G401 (cell line): ENCODE measurements at regions not wholly inside any gene's neighbourhood (a gene's known extent, or its start where the extent isn't known, plus 50 kb on each side); places are given as distances from the start of the nearest gene placed in this dataset.
"Not testable (repeated sequence)": the region's sequence is repeated elsewhere in the genome, so short reads cannot be mapped to it uniquely, and the experiment has no call there.

Source experiments
- DNase-seq: peaks from one replicate; pipeline ENCODE4 v3.0.0-alpha.2; 2015; ENCODE audit warnings: low spot score
- in situ Hi-C: cut with HindIII; loops from 2 replicates; pipeline ENCODE4 v1.10.0; 2016; ENCODE audit warnings: low sequenced_read_pairs, mixed read lengths

GRCh38 chr7:124647630-124648306 lies 117.8 kb downstream of the GPR37 start:
- in situ Hi-C loops = no loop called here
- no peak for DNase-seq

DNA sequence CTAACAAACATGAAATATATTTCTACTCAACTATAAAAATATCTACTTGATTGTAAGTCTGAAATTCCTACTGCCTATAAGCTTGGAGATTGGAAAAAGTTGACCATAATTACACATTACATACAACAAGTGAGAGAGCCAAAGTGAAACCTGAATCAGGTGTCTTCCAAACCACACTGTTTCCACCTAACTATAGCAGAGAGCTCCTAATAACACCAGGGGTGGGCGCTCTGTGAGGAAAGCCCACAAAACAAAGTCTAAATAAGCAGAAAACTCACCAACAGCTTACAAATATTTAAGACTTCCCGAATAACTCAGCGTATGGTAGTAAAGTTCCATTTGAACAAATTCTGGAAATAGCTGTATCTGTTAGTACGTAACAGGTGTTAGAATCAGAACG lies 119.9 kb downstream of the GPR37 start:
- in situ Hi-C loops = no loop called here
- DNase-seq = no peak

GRCh38 chr7:124643311-124643811 lies 122.2 kb downstream of the GPR37 start:
- DNase-seq = no peak
- in situ Hi-C loops = no loop called here

- in situ Hi-C loops = no loop called here
Measured at GRCh38 chr7:124635416-124635815, 130.2 kb downstream of the GPR37 start.

GRCh38 chr7:124633740-124634139 lies 131.9 kb downstream of the GPR37 start:
- in situ Hi-C loops = no loop called here
- DNase-seq = no peak

More at GRCh38 chr7:124635416-124635815, 130.2 kb downstream of the GPR37 start:
- no peak for DNase-seq

DNA sequence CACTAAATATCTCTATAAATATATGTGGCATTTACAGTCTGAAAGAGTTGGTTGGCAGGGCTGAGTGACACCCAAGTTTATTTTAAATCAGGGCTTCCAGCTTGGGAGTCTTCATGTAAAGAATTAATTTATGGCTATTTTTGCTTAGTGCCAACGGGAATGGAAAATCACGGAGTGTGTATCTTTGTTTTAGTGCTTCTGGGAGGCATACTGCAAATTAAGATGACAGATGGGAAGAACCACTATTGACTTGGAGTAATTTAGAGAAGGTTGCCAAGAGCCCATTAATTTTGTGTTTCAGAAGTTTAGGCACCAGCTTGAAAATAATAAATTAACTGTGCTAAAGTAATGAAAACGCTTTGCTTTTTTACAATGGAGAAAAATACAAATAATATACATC lies 135.2 kb downstream of the GPR37 start:
- DNase-seq = peak; percentile 48
- in situ Hi-C loops = no loop called here

DNA sequence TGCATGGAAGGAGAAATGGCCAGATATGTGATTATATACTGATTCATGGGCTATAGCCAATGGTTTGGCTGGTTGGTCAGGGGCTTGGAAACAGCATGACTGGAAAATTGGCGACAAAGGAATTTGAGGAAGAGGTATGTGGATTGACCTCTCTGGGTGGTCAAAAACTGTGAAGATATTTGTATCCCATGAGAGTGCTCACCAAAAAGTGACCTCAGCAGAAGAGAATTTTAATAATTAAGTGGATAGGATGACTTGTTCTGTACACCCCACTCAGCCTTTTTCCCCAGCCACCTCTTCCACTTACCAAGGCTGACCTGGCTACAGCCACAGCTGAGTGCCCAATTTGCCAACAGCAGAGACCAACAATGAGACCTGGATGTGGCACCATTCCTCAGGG lies 146.7 kb downstream of the GPR37 start:
- in situ Hi-C loops = no loop called here
- DNase-seq = no peak

GRCh38 chr7:124618051-124618450 lies 147.5 kb downstream of the GPR37 start:
- in situ Hi-C loops, DNase-seq: not testable (repeated sequence)

- no peak for DNase-seq
- in situ Hi-C loops = no loop called here
Measured at GRCh38 chr7:124603066-124603465, 162.5 kb downstream of the GPR37 start.

DNA sequence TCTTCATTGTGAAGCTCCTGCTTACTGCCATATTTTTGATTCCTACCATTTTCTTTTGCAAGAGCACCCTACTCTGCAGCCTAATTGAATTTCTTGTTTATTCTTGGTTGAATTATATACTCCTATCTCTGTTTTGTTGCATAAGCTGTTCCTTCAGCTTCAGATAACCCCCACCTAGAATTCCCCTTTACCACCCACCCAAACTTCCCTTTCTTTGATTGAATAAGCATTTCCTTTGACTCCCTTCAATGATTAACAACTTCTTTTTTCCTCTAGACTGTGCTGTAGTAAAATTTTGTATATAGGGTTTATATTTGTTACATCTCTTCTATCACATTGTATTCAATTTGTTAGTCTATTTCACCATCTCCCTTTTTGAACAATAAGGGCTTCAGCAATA lies 168.1 kb downstream of the GPR37 start:
- no peak for DNase-seq
- in situ Hi-C loops = no loop called here

DNA sequence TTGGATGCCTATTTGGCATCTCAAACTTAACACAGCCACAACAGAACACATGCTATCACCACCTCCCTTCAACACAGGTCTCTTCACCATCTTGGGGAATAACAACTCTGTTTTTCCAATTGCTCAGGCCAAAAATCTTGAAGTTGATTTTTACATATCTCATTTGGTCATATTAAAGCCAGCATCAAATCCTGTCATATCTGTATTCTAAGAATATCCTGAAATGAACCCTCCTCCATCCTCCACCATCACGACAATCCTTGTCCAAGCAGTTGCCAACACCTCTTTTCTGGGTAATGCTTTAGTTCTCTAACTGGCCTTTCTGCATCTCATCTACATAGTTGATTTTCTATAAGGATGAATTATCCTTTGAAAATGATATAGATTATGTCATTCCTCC lies 168.7 kb downstream of the GPR37 start:
- DNase-seq = no peak
- in situ Hi-C loops = no loop called here

DNA sequence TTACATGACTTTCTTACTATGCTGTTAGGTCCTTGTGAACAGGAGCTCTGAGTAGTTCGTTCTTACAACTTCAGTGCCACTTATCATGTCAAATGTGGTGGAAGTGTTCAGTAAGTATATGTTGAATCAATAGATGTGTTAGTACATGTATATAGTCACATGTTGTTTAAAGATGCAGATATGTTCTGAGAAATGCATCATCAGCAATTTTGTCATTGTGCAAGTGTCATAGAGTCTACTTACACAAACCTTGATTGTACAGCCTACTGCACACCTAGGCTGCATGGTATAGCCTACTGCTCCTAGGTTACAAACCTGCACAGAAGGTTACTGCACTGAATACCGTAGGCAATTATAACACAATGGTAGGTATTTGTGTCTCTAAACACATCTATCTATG lies 174.8 kb downstream of the GPR37 start:
- DNase-seq = no peak
- in situ Hi-C loops = no loop called here

DNA sequence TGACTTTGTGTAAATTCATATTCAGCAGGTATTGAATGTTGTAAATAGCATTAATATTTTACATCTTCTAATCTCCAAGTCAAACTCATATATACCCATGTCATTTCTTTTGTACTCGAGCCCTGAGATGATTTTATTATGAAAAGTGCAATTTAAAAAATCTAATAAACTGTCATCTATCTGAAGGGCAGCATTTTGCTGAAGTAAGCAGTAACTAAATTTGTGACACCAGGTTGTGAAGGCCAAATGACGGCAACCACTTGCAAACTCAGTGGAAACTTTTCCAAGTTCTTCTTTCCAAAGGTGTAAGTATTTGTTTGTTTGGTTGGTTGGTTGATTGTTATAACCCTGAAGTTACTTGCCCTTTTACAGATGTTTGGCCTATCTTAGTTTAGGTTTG lies 188.3 kb downstream of the GPR37 start:
- DNase-seq = no peak
- in situ Hi-C loops = no loop called here

DNA sequence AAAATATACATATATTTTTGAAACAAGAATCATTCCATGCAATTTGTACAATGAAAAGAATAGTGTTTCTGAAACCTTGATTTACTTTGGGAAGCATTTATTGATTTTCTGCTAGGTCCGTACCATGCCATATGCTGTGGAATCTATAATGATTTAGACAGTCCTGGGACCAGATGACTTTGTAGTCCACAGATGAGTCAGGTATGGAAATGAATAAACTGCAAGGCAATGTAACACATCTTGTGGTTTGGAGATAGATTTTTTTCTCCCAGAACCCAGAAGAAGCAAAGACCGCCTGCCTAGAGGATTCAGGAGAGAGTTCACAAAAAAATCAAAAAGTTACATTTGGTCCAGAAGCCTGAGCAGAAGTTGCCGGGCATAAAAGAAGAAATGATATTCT lies 190.4 kb downstream of the GPR37 start:
- DNase-seq = no peak
- in situ Hi-C loops = no loop called here

DNA sequence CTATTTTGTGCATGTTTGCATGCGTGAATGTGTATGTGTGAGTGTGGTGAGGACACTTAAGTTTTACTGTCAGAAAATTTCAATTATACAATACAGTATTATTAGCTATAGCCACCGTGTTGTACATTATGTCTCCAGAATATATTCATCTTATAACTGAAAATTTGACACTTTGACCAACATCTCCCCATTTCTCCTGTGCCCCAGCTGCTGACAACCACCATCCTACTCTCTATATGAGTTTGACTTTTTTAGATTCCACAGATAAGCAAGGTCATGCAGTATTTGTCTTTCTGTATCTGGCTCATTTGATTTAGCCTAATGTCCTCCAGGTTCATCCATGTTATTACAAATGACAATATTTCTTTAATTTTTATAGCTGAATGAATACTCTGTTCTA lies 195.0 kb downstream of the GPR37 start:
- in situ Hi-C loops = no loop called here
- DNase-seq = no peak

GRCh38 chr7:124566583-124566982 lies 199.0 kb downstream of the GPR37 start:
- DNase-seq = peak; percentile 20
- in situ Hi-C loops = no loop called here

DNA sequence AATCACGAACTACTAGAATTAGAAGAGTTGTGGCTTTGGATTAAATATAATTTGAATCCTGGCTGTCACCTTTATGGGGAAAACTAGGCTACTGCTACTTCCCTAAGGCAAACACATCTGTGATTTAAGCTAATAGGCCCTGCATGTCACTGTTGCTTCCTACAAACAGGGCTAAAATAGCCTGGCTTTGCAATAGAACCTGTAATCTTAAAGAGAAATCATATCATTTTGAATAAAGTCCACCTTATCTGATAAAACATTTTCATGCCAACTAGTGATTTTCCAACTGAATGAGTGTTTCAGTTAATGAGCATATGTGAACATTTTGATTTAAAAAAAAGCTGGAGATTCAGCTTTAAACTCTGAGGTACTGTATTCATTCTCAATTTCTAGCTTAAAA lies 208.0 kb downstream of the GPR37 start:
- in situ Hi-C loops = no loop called here

GRCh38 chr7:124557101-124557500 lies 208.5 kb downstream of the GPR37 start:
- DNase-seq = no peak
- in situ Hi-C loops = no loop called here

More for the DNA sequence above, 208.0 kb downstream of the GPR37 start:
- DNase-seq = peak; percentile 21

DNA sequence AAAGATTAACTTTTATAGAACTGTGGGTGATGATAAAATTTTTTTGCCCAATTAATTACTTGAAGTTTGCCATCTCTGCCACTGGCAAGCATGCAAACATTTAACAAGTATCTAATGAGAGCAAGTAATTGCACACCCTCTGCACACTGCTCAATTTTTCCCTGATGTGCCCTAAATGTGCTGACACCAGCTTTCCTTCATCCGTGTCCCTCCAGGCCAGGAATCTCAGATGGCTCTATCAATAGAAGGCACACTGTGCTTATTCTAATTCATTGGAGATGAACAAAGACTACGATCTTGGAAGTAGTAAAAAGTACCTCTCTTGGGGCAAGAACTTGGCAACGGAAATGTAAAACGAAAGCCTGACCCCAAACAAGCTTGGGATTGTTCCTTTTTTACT lies 212.1 kb downstream of the GPR37 start:
- in situ Hi-C loops = no loop called here

GRCh38 chr7:124552217-124552616 lies 213.4 kb downstream of the GPR37 start:
- in situ Hi-C loops = no loop called here
- no peak for DNase-seq

More for the DNA sequence above, 212.1 kb downstream of the GPR37 start:
- DNase-seq = no peak

DNA sequence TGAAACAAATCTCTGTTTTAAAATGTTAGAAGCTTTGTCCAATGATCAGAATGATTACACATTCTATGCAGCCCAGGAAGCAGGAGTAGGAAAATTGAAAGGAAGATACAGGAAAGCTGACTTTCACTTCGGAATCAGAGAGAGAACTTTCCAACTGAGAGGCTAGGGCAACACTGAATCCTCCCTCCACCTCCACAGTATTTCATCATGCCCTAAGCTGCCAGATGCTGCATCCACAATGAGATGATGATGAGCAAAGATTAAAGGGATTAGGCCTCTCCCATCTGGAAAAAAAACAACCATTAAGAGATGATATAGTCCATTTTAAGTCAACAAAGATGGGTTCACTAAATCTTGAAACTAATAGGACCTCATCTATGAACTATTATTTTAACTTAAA lies 215.6 kb downstream of the GPR37 start:
- in situ Hi-C loops = no loop called here

More for the DNA sequence above, 215.6 kb downstream of the GPR37 start:
- DNase-seq = no peak
